B cell (primary cell): ENCODE measurements at regions not wholly inside any gene's neighbourhood (a gene's known extent, or its start where the extent isn't known, plus 50 kb on each side); places are given as distances from the start of the nearest gene placed in this dataset.

Experiments used
- ATAC-seq: fragments of 200-7000 bp; cut with Tn5 transposase; one replicate; pipeline ENCODE4 v1.10.0; 2021; ENCODE audit warnings: low read depth, mild to moderate bottlenecking, moderate number of reproducible peaks, moderate library complexity
- CTCF ChIA-PET: fragments of 350-600 bp; sonication (Branson Sonifier 250); formaldehyde crosslinking; loops from one replicate; lab custom pipeline; 2021; ENCODE audit warnings: antibody characterized with exemption, inconsistent platforms; lab: Charles Lee
- POLR2A ChIA-PET: fragments of 350-600 bp; sonication (Branson Sonifier 250); formaldehyde crosslinking; loops from one replicate; lab custom pipeline; 2021; ENCODE audit warnings: antibody characterized with exemption; lab: Charles Lee
- DNase-seq: peaks from one replicate; pipeline ENCODE4 v3.0.0; 2013
- H2AFZ ChIP-seq: 2 replicates; pipeline ENCODE4 v1.6.1; 2012; ENCODE audit warnings: mild to moderate bottlenecking, low read depth, low read length; ENCODE audit not compliant: insufficient read depth, poor library complexity, severe bottlenecking
- H3K27ac ChIP-seq, 2 donors: 1 replicate in 1 of 2; 2 replicates in 1 of 2; pipeline ENCODE4 v1.5.1; 2012 to 2013; ENCODE audit warnings: low read length in 2 of 2, mild to moderate bottlenecking in 2 of 2, moderate library complexity in 1 of 2
- H3K27me3 ChIP-seq, 4 experiments: fragments of 200-600 bp in 1 of 4; sonication (generic) in 1 of 4; replicated peaks in 1 of 4; 1 replicate in 2 of 4; 2 replicates in 2 of 4; pipeline versions ENCODE4 v1.6.1 to v1.7.0; 2013 to 2016; ENCODE audit warnings: low read length in 3 of 4, mild to moderate bottlenecking in 2 of 4, mixed read lengths in 1 of 4, moderate library complexity in 1 of 4; ENCODE audit not compliant: insufficient read depth in 4 of 4, control insufficient read depth in 3 of 4; ENCODE audit errors: control extremely low read depth in 1 of 4
- H3K36me3 ChIP-seq, 2 experiments: replicated peaks in 1 of 2; 1 replicate in 1 of 2; 2 replicates in 1 of 2; pipeline versions ENCODE4 v1.6.1 to v1.7.1; 2013; ENCODE audit warnings: low read length in 1 of 2; ENCODE audit not compliant: insufficient read depth in 2 of 2, control insufficient read depth in 1 of 2; ENCODE audit errors: control extremely low read depth in 1 of 2, extremely low read depth in 1 of 2
- H3K4me1 ChIP-seq, 2 donors: fragments of 200-600 bp in 1 of 2; sonication (generic) in 1 of 2; 1 replicate in 1 of 2; 2 replicates in 1 of 2; pipeline versions ENCODE4 v1.5.1 to v1.6.1; 2013 to 2017; ENCODE audit warnings: low read length in 2 of 2; ENCODE audit not compliant: control insufficient read depth in 2 of 2, insufficient read depth in 2 of 2
- H3K4me2 ChIP-seq: replicated peaks from 2 replicates; pipeline ENCODE3; 2012; ENCODE audit warnings: mild to moderate bottlenecking, low read depth, low read length; ENCODE audit not compliant: poor library complexity, severe bottlenecking
- H3K4me3 ChIP-seq, 5 experiments: fragments of 200-600 bp in 1 of 5; sonication (generic) in 1 of 5; 1 replicate in 3 of 5; 2 replicates in 2 of 5; pipeline versions ENCODE4 v1.5.1 to v1.7.0; 2011 to 2016; ENCODE audit warnings: low read length in 4 of 5, mild to moderate bottlenecking in 4 of 5, low read depth in 2 of 5, control low read depth in 1 of 5, moderate library complexity in 1 of 5; ENCODE audit not compliant: insufficient read depth in 1 of 5; ENCODE audit errors: control extremely low read depth in 1 of 5, extremely low read depth in 1 of 5
- H3K79me2 ChIP-seq: fragments of 200-600 bp; sonication (generic); one replicate; pipeline ENCODE4 v1.6.0; 2016; ENCODE audit warnings: low read length; ENCODE audit not compliant: control insufficient read depth, insufficient read depth
- H3K9ac ChIP-seq: fragments of 200-600 bp; sonication (generic); 2 replicates; pipeline ENCODE4 v1.6.1; 2017; ENCODE audit warnings: mild to moderate bottlenecking, low read length, moderate library complexity
- H3K9me3 ChIP-seq, 3 donors: one replicate each; pipeline versions ENCODE4 v1.6.1 to v1.7.1; 2013; ENCODE audit warnings: low read length in 2 of 3; ENCODE audit not compliant: control insufficient read depth in 2 of 3, insufficient read depth in 1 of 3; ENCODE audit errors: control extremely low read depth in 1 of 3
- H4K20me1 ChIP-seq: 2 replicates; pipeline ENCODE4 v1.6.0; 2012; ENCODE audit warnings: mild to moderate bottlenecking, low read length; ENCODE audit not compliant: insufficient read depth, control insufficient read depth, poor library complexity, severe bottlenecking
- H3K27ac Mint-ChIP-seq: one replicate; pipeline ENCODE4 v1.8.0; 2021; ENCODE audit warnings: mixed read lengths
- H3K27me3 Mint-ChIP-seq: one replicate; pipeline ENCODE4 v1.8.0; 2021; ENCODE audit warnings: mixed read lengths
- H3K4me1 Mint-ChIP-seq: one replicate; pipeline ENCODE4 v1.8.0; 2021; ENCODE audit warnings: mixed read lengths
- H3K4me3 Mint-ChIP-seq: one replicate; pipeline ENCODE4 v1.8.0; 2021; ENCODE audit warnings: mixed read lengths
- H3K9me3 Mint-ChIP-seq: one replicate; pipeline ENCODE4 v1.8.0; 2022; ENCODE audit warnings: mixed read lengths; ENCODE audit not compliant: insufficient read depth
- CTCF ChIP-seq: fragments of 200-600 bp; IDR thresholded peaks from one replicate; pipeline ENCODE4 v1.8.0; 2022; ENCODE audit warnings: antibody characterized with exemption, mild to moderate bottlenecking
- EZH2 ChIP-seq: IDR thresholded peaks from 2 replicates; pipeline ENCODE4 v1.6.1; 2012; ENCODE audit warnings: borderline replicate concordance, low read depth, mild to moderate bottlenecking, moderate library complexity, low read length; ENCODE audit not compliant: insufficient read depth, poor library complexity, severe bottlenecking
- WGBS: methylation state at CpG from one replicate; pipeline ENCODE4 v1.1.5; 2013; ENCODE audit warnings: missing lambda C conversion rate; ENCODE audit not compliant: insufficient coverage; 5-methylcytosine and 5-hydroxymethylcytosine counted together
- intact Hi-C: fragments of 100-400 bp; cut with micrococcal nuclease; formaldehyde crosslinking; loops from one replicate; pipeline ENCODE4 v1.10.0; 2022

DNA sequence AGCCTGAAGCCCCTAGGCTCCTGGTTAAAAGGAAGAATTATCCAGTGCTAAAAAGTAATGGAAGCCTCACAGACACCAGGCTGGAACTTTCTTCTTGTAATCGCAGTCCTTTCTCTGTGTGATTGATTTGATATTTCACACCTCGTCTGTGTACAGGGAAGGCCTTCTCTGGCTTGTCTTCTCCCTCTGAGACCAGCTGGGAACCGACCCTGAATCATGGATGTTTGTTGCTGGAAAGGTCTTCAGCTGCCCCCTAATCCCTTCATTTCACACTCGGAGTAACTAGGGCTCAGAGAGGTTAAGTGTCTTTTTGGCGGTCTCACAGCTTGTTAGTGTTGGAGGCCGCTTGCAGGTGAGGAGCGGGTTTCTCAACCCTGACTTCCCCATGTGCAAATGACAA is 500.2 kb upstream of the CDH4 start:
- no peaks in the 10 kb centered on the region for H3K9me3 Mint-ChIP-seq
- CTCF ChIA-PET, result no interaction called here
- no peaks in the 10 kb centered on the region for H4K20me1 ChIP-seq

GRCh38 chr20:60752741-60753420 is 499.2 kb upstream of the CDH4 start:
- no peaks in the 10 kb centered on the region for H3K79me2 ChIP-seq
- 73% methylated on average over 17 of the region's 17 CpGs for WGBS
- intact Hi-C loops, result no loop called here
- CTCF ChIA-PET, result no interaction called here
- H3K36me3 ChIP-seq, result no peaks in the 10 kb centered on the region
- H3K9me3 ChIP-seq, result peaks cover 0 to 29% (median 0%) of the 10 kb centered on the region in 3 donors
- TF ChIP-seq CTCF (no peak), EZH2 (no peak)
- no peaks in the 10 kb centered on the region for H3K4me1 ChIP-seq
- DNase-seq, result no peak
- Mint-ChIP-seq H3K27me3 (no peaks in the 10 kb centered on the region), H3K4me3 (no peak overlapping the region), H3K27ac (no peak overlapping the region), H3K9me3 (no peaks in the 10 kb centered on the region), H3K4me1 (no peaks in the 10 kb centered on the region)
- H3K27me3 ChIP-seq, result no peaks in the 10 kb centered on the region
- H2AFZ ChIP-seq, result no peak overlapping the region
- H3K4me3 ChIP-seq, result no peak overlapping the region
- no peak overlapping the region for H3K9ac ChIP-seq
- ATAC-seq, result no peak
- POLR2A ChIA-PET, result no interaction called here
- no peaks in the 10 kb centered on the region for H4K20me1 ChIP-seq
- H3K4me2 ChIP-seq, result no peak overlapping the region
- H3K27ac ChIP-seq, result no peak overlapping the region

More for the DNA sequence above, 500.2 kb upstream of the CDH4 start:
- DNase-seq (no peak), ATAC-seq (no peak)
- TF ChIP-seq EZH2 (no peak), CTCF (no peak)
- Mint-ChIP-seq H3K27me3 (no peaks in the 10 kb centered on the region), H3K4me3 (no peak overlapping the region), H3K27ac (no peak overlapping the region), H3K4me1 (no peaks in the 10 kb centered on the region)
- intact Hi-C loops, result no loop called here
- Histone ChIP-seq H2AFZ (no peak overlapping the region), H3K9ac (no peak overlapping the region), H3K36me3 (no peaks in the 10 kb centered on the region), H3K79me2 (no peaks in the 10 kb centered on the region), H3K27me3 (no peaks in the 10 kb centered on the region), H3K27ac (no peak overlapping the region), H3K4me2 (no peak overlapping the region), H3K4me3 (no peak overlapping the region), H3K9me3 (peaks cover 0 to 30% (median 0%) of the 10 kb centered on the region in 3 donors), H3K4me1 (no peaks in the 10 kb centered on the region)
- POLR2A ChIA-PET, result no interaction called here
- WGBS, result 73% methylated on average over 3 of the region's 7 CpGs
